NCI-H446 (cell line): ENCODE measurements at regions not wholly inside any gene's neighbourhood (a gene's known extent, or its start where the extent isn't known, plus 50 kb on each side); places are given as distances from the start of the nearest gene placed in this dataset.

Source experiments
- DNase-seq, 2 experiments: peaks; one replicate each; lab custom pipeline; 2025; lab: John Stamatoyannopoulos, UW

GRCh38 chr2:183284606-183285005 is 160.4 kb downstream of the NUP35 start:
- no peak for DNase-seq

GRCh38 chr2:183291436-183291835 is 167.2 kb downstream of the NUP35 start:
- no peak for DNase-seq

GRCh38 chr2:183292028-183292427 is 167.8 kb downstream of the NUP35 start:
- no peak for DNase-seq

GRCh38 chr2:183339311-183339710 is 215.1 kb downstream of the NUP35 start:
- no peak for DNase-seq

- no peak for DNase-seq
Observed at GRCh38 chr2:183341057-183341456, 216.8 kb downstream of the NUP35 start.

GRCh38 chr2:183347969-183348368 is 223.7 kb downstream of the NUP35 start:
- DNase-seq: no peak

- DNase-seq: no peak
Observed at GRCh38 chr2:183348492-183348891, 224.2 kb downstream of the NUP35 start.

GRCh38 chr2:183349091-183349490 is 224.8 kb downstream of the NUP35 start:
- DNase-seq: no peak

GRCh38 chr2:183359867-183360266 is 235.6 kb downstream of the NUP35 start:
- no peak for DNase-seq

- no peak for DNase-seq
Observed at GRCh38 chr2:183371545-183371944, 247.3 kb downstream of the NUP35 start.

- no peak for DNase-seq
Observed at GRCh38 chr2:183375821-183376220, 251.6 kb downstream of the NUP35 start.

- DNase-seq: no peak
Observed at GRCh38 chr2:183383854-183384253, 259.6 kb downstream of the NUP35 start.

- DNase-seq: no peak
Observed at GRCh38 chr2:183389546-183390080, 265.4 kb downstream of the NUP35 start.

- DNase-seq: no peak
Observed at GRCh38 chr2:183390109-183390508, 265.9 kb downstream of the NUP35 start.

- DNase-seq: no peak
Observed at GRCh38 chr2:183404392-183404791, 280.1 kb downstream of the NUP35 start.

GRCh38 chr2:183408562-183408961 is 284.3 kb downstream of the NUP35 start:
- DNase-seq: no peak

GRCh38 chr2:183409662-183410061 is 285.4 kb downstream of the NUP35 start:
- no peak for DNase-seq

- DNase-seq: no peak
Observed at GRCh38 chr2:183416753-183417152, 292.5 kb downstream of the NUP35 start.

GRCh38 chr2:183426825-183427224 is 302.6 kb downstream of the NUP35 start:
- DNase-seq: no peak

- DNase-seq: no peak
Observed at GRCh38 chr2:183427558-183427957, 303.3 kb downstream of the NUP35 start.

- DNase-seq: no peak
Observed at GRCh38 chr2:183428881-183429280, 304.6 kb downstream of the NUP35 start.

GRCh38 chr2:183438541-183438940 is 314.3 kb downstream of the NUP35 start:
- no peak for DNase-seq

GRCh38 chr2:183455056-183455455 is 330.8 kb downstream of the NUP35 start:
- DNase-seq: no peak

- no peak for DNase-seq
Observed at GRCh38 chr2:183456177-183456576, 331.9 kb downstream of the NUP35 start.

- no peak for DNase-seq
Observed at GRCh38 chr2:183458460-183458859, 334.2 kb downstream of the NUP35 start.
